Lower lobe of right lung (tissue), 2 donors: ENCODE measurements at regions not wholly inside any gene's neighbourhood (a gene's known extent, or its start where the extent isn't known, plus 50 kb on each side); places are given as distances from the start of the nearest gene placed in this dataset.

Experiments used
- ATAC-seq, 2 donors: fragments of 200-7000 bp; cut with Tn5 transposase; one replicate each; pipeline ENCODE4 v1.9.1; 2020 to 2022; ENCODE audit warnings: mild to moderate bottlenecking in 2 of 2, moderate library complexity in 2 of 2
- DNase-seq: peaks from one replicate; pipeline ENCODE4 v3.0.0-alpha.2; 2020
- H3K27ac ChIP-seq: fragments of 200-600 bp; one replicate; pipeline ENCODE4 v1.8.0; 2022
- H3K27me3 ChIP-seq: fragments of 200-600 bp; one replicate; pipeline ENCODE4 v1.8.0; 2022; ENCODE audit warnings: low read depth
- H3K36me3 ChIP-seq: fragments of 200-600 bp; one replicate; pipeline ENCODE4 v1.8.0; 2022; ENCODE audit warnings: mild to moderate bottlenecking
- H3K4me1 ChIP-seq: fragments of 200-600 bp; one replicate; pipeline ENCODE4 v1.8.0; 2022
- H3K4me3 ChIP-seq: fragments of 200-600 bp; one replicate; pipeline ENCODE4 v1.8.0; 2022; ENCODE audit warnings: mild to moderate bottlenecking
- H3K9me3 ChIP-seq: fragments of 200-600 bp; one replicate; pipeline ENCODE4 v1.8.0; 2022
- intact Hi-C: fragments of 100-400 bp; cut with DNase I; formaldehyde crosslinking; loops from one replicate; pipeline ENCODE4 v1.11.0; 2022
- TF ChIP-seq, protein P1 (sequence below): fragments of 200-600 bp; IDR thresholded peaks from one replicate; pipeline ENCODE4 v1.8.0; 2022; ENCODE audit warnings: antibody characterized with exemption, mild to moderate bottlenecking
- donor health status: DM: no; HTN: yes; CAD: no; lungs with severe emphysema.

DNA sequence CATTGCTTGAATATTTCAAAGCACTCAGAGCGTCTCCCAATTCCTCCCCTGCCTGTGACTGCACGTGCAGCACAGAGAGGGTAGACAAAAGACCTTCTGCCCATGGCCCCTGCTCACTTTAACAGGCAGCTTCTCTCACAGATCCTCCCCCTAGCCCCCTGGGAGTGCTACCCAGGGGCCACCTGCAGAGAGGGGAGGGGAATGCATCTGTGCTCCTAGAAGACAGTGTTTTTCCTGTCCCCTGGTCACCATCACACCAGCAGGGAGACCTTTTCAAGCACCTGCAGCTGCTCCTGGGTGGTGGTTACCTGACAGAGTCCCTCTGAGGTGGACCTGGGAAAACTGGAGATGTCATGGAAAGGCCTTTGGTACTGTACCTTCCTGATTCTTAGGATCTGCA is 56.7 kb upstream of the PRR23C start:
- no peaks in the 10 kb centered on the region for H3K9me3 ChIP-seq
- peaks cover 5% of the 10 kb centered on the region for H3K27me3 ChIP-seq
- no peaks in the 10 kb centered on the region for H3K36me3 ChIP-seq
- no peaks in the 10 kb centered on the region for H3K4me1 ChIP-seq
- no peak for DNase-seq
- no peak overlapping the region for H3K27ac ChIP-seq
- TF ChIP-seq, protein P1, sequence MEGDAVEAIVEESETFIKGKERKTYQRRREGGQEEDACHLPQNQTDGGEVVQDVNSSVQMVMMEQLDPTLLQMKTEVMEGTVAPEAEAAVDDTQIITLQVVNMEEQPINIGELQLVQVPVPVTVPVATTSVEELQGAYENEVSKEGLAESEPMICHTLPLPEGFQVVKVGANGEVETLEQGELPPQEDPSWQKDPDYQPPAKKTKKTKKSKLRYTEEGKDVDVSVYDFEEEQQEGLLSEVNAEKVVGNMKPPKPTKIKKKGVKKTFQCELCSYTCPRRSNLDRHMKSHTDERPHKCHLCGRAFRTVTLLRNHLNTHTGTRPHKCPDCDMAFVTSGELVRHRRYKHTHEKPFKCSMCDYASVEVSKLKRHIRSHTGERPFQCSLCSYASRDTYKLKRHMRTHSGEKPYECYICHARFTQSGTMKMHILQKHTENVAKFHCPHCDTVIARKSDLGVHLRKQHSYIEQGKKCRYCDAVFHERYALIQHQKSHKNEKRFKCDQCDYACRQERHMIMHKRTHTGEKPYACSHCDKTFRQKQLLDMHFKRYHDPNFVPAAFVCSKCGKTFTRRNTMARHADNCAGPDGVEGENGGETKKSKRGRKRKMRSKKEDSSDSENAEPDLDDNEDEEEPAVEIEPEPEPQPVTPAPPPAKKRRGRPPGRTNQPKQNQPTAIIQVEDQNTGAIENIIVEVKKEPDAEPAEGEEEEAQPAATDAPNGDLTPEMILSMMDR: no peak
- H3K4me3 ChIP-seq: no peak overlapping the region
- intact Hi-C loops: no loop called here
- ATAC-seq: no peak

DNA sequence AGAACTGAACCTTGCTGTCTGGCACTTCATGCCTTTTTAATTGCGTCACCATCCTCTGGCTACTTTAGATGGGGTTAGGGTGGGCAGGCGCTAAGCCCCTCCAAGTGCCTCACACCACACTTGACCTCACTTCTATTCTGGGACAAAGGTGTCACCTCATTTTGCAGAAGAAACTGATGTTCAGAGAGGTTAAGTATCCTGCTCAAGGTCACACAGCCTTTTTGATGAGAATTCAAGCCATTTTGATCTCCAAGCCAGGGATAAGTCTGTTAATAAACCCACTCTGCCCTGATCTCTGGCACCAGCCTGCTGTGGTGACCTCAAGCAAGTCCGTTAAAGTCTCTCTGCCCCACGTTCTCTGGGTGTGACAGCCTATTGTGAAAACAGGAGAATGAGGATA is 58.8 kb upstream of the PRR23C start:
- Histone ChIP-seq H3K9me3 (no peaks in the 10 kb centered on the region), H3K36me3 (no peaks in the 10 kb centered on the region), H3K4me1 (no peaks in the 10 kb centered on the region), H3K4me3 (no peak overlapping the region), H3K27ac (no peak overlapping the region), H3K27me3 (peaks cover 5% of the 10 kb centered on the region)
- DNase-seq: no peak
- no peak for ATAC-seq
- TF ChIP-seq, protein P1: no peak
- intact Hi-C loops: no loop called here

DNA sequence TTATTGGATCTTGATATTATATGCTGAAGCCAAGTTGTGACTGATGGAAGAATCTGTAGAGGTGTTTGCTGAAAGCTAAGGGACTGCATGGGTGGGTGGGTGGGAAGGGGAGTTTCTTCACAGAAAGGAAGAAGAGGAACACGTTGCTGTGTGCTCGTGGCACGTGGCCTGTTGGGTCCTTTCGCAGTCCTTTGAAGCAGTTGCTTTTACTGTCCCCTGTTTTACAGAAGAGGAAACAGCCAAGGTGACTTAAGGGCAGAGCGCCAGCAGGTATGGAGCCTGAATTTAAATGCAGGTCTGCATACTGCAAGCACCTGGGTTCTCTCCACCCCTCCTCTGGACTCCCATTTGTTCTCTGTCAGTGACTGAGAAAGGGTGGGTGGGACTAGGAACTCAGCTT is 59.4 kb upstream of the PRR23C start:
- Histone ChIP-seq H3K36me3 (no peaks in the 10 kb centered on the region), H3K27me3 (peaks cover 5% of the 10 kb centered on the region), H3K4me3 (no peak overlapping the region), H3K9me3 (no peaks in the 10 kb centered on the region), H3K4me1 (no peaks in the 10 kb centered on the region), H3K27ac (no peak overlapping the region)
- DNase-seq: no peak
- TF ChIP-seq, protein P1: no peak
- ATAC-seq: no peak
- intact Hi-C loops: no loop called here

DNA sequence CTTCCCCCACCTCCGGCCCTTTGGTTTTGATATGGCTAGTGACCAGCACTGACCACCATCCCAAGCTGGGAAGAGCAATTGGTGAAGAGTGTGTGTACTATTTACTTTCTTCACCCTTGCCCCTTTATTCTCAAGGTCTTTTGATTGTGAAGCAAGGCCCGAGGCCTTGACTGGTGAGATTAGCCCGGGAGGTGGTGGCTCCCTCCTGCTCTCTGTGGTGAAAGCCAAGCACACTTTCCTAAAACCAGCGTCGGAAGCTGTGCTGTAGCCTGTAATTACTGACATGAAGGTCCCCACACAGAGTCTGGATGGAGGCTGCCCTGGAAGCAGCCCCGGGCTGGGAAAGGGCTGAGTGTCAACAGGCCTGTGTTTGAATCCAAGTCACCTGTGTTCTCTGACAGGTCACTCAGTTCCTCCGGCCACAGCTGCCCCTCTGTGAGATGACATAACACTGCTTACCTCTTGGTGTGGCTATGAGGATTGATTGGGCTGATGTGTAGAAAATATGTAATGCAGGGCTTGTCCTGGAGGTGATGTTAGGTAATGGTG is 60.5 kb upstream of the PRR23C start:
- H3K27me3 ChIP-seq: peaks cover 5% of the 10 kb centered on the region
- H3K9me3 ChIP-seq: no peaks in the 10 kb centered on the region
- no peaks in the 10 kb centered on the region for H3K4me1 ChIP-seq
- H3K27ac ChIP-seq: no peak overlapping the region
- intact Hi-C loops: no loop called here
- no peak overlapping the region for H3K4me3 ChIP-seq
- H3K36me3 ChIP-seq: no peaks in the 10 kb centered on the region
- TF ChIP-seq, protein P1: no peak
- ATAC-seq (no peak), DNase-seq (no peak)

DNA sequence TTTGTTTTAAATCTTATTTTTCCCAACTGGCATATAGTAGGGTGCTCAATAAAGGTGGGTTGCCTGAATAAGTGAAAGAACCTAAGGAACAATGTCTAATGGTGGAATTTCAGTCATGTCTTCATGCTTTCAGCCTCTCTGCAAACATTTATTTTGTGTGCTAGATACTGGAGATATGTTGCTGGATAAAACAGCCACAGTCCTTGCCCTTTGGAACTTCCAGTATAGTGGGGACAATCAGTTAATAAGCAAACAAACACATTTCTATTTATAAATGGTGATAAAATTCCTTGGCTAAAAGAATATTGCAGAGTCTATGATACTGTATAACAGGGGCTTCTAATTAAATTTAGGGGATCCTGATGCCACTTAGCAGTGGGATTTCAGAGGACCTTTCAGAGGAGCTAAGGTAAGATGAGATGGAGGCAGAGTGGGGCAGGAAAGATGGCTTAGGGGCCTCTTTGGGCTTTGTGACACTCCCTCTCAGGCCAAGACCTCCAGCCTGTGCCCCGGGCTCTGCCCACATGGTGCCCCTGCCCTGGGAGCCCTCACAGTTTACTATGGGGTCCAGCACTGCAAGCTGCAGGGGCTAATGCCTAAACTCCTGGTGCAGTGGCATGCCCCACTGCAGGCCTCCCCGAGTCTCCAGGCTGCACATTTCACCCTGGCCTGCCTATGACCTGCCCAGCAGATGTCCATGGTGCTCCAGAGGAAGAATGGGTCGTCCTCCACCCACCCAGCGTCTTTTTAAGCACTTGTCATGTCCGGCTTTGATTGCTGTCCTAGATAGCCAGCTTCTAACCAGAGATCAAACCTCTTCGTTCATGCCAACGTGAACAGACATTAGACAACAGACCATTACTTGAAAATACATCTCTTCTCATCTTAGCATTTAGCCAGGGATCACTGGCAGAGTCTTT is 61.6 kb upstream of the PRR23C start:
- DNase-seq: no peak
- no peak overlapping the region for H3K4me3 ChIP-seq
- ATAC-seq: no peak
- H3K27me3 ChIP-seq: peaks cover 2% of the 10 kb centered on the region
- H3K9me3 ChIP-seq: no peaks in the 10 kb centered on the region
- H3K4me1 ChIP-seq: no peaks in the 10 kb centered on the region
- intact Hi-C loops: no loop called here
- TF ChIP-seq, protein P1: no peak
- no peaks in the 10 kb centered on the region for H3K36me3 ChIP-seq
- no peak overlapping the region for H3K27ac ChIP-seq
